Testis (tissue), 2 donors: ENCODE measurements at regions not wholly inside any gene's neighbourhood (a gene's known extent, or its start where the extent isn't known, plus 50 kb on each side); places are given as distances from the start of the nearest gene placed in this dataset.

Source experiments
- CTCF ChIP-seq, 3 experiments: fragments of 450-650 bp in 2 of 3; fragments of 200-600 bp in 1 of 3; sonication (generic) in 1 of 3; IDR thresholded peaks; one replicate each; pipeline ENCODE4 v1.5.1; 2016 to 2019; ENCODE audit warnings: antibody characterized with exemption in 3 of 3, mild to moderate bottlenecking in 2 of 3, moderate library complexity in 1 of 3
- POLR2A ChIP-seq: fragments of 450-650 bp; IDR thresholded peaks from one replicate; pipeline ENCODE4 v1.6.1; 2017; ENCODE audit warnings: antibody characterized with exemption, mild to moderate bottlenecking, moderate library complexity

- TF ChIP-seq CTCF (IDR thresholded peaks at IDR 0.05) (no peak), POLR2A (no peak)
These were observed 248.3 kb upstream of the MAD2L1 start for GRCh38 chr4:120314969-120315368.
